Esophagus muscularis mucosa (tissue), 4 donors: ENCODE measurements at regions not wholly inside any gene's neighbourhood (a gene's known extent, or its start where the extent isn't known, plus 50 kb on each side); places are given as distances from the start of the nearest gene placed in this dataset.

ENCODE experiments used
- DNase-seq: peaks from one replicate; pipeline ENCODE4 v3.0.0-alpha.2; 2017; ENCODE audit errors: extremely low spot score
- H3K27ac ChIP-seq, 4 donors: fragments of 200-600 bp; sonication (generic); replicated peaks in 1 of 4; 1 replicate in 3 of 4; 2 replicates in 1 of 4; pipeline ENCODE4 v1.5.1; 2016 to 2019; ENCODE audit warnings: mild to moderate bottlenecking in 1 of 4
- H3K27me3 ChIP-seq, 4 donors: fragments of 200-600 bp; sonication (generic); one replicate each; pipeline versions ENCODE4 v1.5.1 to v1.6.0; 2016 to 2019
- H3K36me3 ChIP-seq, 4 donors: fragments of 200-600 bp; sonication (generic); one replicate each; pipeline ENCODE4 v1.5.1; 2016 to 2019
- H3K4me1 ChIP-seq, 4 donors: fragments of 200-600 bp; sonication (generic); one replicate each; pipeline ENCODE4 v1.5.1; 2016 to 2019
- H3K4me3 ChIP-seq, 4 donors: fragments of 200-600 bp; sonication (generic); 1 replicate in 2 of 4; 2 replicates in 2 of 4; pipeline ENCODE4 v1.5.1; 2016 to 2019; ENCODE audit warnings: mild to moderate bottlenecking in 4 of 4, moderate library complexity in 1 of 4
- H3K9me3 ChIP-seq, 4 donors: fragments of 200-600 bp; sonication (generic); 1 replicate in 3 of 4; 2 replicates in 1 of 4; pipeline ENCODE4 v1.5.1; 2016 to 2019
- EP300 ChIP-seq: sonication (generic); formaldehyde crosslinking; IDR thresholded peaks from one replicate; pipeline ENCODE4 v1.6.1; 2017; ENCODE audit warnings: antibody characterized with exemption
- POLR2A ChIP-seq: fragments of 450-650 bp; IDR thresholded peaks from one replicate; pipeline ENCODE4 v1.6.1; 2017; ENCODE audit warnings: antibody characterized with exemption, moderate library complexity, mild to moderate bottlenecking, low read depth
- POLR2AphosphoS5 ChIP-seq, 2 donors: sonication (generic); formaldehyde crosslinking; IDR thresholded peaks; one replicate each; pipeline ENCODE4 v1.6.1; 2017; ENCODE audit warnings: antibody characterized with exemption in 2 of 2
- WGBS: methylation state at CpG from one replicate; pipeline ENCODE4 v1.1.5; 2018; 5-methylcytosine and 5-hydroxymethylcytosine counted together
- intact Hi-C: fragments of 100-400 bp; cut with DNase I; formaldehyde crosslinking; loops from one replicate; pipeline ENCODE4 v1.15.1; 2023
- TF ChIP-seq, protein P1 (sequence below), 3 experiments: fragments of 200-600 bp in 2 of 3; fragments of 450-650 bp in 1 of 3; sonication (generic) in 2 of 3; IDR thresholded peaks; one replicate each; pipeline ENCODE4 v1.5.1; 2017 to 2019; ENCODE audit warnings: antibody characterized with exemption in 3 of 3, mild to moderate bottlenecking in 2 of 3, moderate library complexity in 1 of 3

DNA sequence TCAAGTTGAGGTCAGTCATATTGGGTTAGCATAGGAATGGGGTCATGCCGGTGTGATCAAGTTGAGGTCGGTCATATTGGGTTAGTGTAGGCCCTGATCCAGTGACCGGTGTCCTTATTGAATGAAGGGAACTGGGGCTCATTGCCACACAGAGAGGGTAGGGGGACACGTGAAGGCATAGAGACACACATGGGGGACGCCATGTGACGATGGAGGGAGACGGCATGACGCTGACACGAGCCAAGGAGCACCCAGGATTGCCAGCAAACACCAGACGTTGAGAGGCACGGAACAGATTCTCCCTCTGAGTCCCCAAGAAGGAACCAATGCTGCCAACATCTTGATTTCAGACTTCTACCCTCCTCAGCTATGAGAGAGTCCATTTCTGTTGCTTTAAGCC, 136.9 kb upstream of the ZBTB40 start:
- no peak overlapping the region for H3K27ac ChIP-seq
- WGBS = 93% methylated on average over 11 of the region's 11 CpGs
- no peak overlapping the region for H3K4me3 ChIP-seq
- H3K27me3 ChIP-seq = peaks cover 0 to 76% (median 0%) of the 10 kb centered on the region in 4 donors
- no peak for DNase-seq
- intact Hi-C loops = no loop called here
- peaks cover 0 to 4% (median 0%) of the 10 kb centered on the region in 4 donors for H3K4me1 ChIP-seq
- H3K9me3 ChIP-seq = no peaks in the 10 kb centered on the region
- TF ChIP-seq, protein P1, sequence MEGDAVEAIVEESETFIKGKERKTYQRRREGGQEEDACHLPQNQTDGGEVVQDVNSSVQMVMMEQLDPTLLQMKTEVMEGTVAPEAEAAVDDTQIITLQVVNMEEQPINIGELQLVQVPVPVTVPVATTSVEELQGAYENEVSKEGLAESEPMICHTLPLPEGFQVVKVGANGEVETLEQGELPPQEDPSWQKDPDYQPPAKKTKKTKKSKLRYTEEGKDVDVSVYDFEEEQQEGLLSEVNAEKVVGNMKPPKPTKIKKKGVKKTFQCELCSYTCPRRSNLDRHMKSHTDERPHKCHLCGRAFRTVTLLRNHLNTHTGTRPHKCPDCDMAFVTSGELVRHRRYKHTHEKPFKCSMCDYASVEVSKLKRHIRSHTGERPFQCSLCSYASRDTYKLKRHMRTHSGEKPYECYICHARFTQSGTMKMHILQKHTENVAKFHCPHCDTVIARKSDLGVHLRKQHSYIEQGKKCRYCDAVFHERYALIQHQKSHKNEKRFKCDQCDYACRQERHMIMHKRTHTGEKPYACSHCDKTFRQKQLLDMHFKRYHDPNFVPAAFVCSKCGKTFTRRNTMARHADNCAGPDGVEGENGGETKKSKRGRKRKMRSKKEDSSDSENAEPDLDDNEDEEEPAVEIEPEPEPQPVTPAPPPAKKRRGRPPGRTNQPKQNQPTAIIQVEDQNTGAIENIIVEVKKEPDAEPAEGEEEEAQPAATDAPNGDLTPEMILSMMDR (IDR thresholded peaks at IDR 0.05) = no peak
- no peak for TF ChIP-seq EP300
- no peak for TF ChIP-seq POLR2A
- TF ChIP-seq POLR2AphosphoS5 (IDR thresholded peaks at IDR 0.05) = no peak
- H3K36me3 ChIP-seq = no peaks in the 10 kb centered on the region

DNA sequence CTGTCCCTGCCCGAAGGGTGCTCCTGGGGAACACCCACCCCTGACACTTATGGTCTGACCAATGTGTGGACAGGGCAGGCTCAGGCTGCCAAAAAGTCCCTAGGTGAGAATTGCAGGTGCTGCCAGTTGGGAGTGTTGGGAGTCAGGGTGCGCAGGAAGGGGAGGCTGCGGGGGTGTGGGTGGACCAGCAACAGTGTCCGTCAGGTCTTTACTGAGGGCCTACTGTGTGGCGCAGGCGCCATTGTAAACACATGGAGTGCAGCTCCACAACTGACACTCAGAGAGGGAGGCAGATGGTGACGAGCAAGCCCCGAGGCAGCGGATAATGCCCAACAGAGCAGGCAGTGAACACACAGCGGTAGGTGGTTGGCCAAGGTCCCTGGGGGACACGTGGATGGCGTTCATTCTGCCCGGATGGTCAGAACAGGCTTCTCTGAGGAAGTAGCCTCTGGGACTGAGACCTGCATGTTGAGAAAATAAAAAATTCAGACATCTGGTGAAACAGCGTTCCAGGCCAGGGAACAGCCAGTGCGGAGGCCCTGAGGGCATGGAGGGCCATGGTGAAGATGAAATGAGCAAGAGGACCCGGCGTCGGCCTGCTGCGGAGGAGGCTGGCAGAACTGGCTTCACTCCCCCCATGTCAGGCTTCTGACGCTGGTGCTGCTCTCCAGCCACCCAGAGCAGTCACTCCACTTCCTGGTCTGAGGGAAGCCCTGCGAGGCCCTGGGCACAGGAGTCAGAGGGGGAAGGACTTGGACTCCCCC, 136.2 kb upstream of the ZBTB40 start:
- TF ChIP-seq, protein P1 (IDR thresholded peaks at IDR 0.05) = no peak
- no peaks in the 10 kb centered on the region for H3K36me3 ChIP-seq
- H3K27me3 ChIP-seq = peaks cover 0 to 75% (median 0%) of the 10 kb centered on the region in 4 donors
- peaks cover 0 to 4% (median 0%) of the 10 kb centered on the region in 4 donors for H3K4me1 ChIP-seq
- WGBS = 78% methylated on average over 18 of the region's 21 CpGs
- DNase-seq = no peak
- no peaks in the 10 kb centered on the region for H3K9me3 ChIP-seq
- intact Hi-C loops = no loop called here
- H3K27ac ChIP-seq = no peak overlapping the region
- no peak overlapping the region for H3K4me3 ChIP-seq

DNA sequence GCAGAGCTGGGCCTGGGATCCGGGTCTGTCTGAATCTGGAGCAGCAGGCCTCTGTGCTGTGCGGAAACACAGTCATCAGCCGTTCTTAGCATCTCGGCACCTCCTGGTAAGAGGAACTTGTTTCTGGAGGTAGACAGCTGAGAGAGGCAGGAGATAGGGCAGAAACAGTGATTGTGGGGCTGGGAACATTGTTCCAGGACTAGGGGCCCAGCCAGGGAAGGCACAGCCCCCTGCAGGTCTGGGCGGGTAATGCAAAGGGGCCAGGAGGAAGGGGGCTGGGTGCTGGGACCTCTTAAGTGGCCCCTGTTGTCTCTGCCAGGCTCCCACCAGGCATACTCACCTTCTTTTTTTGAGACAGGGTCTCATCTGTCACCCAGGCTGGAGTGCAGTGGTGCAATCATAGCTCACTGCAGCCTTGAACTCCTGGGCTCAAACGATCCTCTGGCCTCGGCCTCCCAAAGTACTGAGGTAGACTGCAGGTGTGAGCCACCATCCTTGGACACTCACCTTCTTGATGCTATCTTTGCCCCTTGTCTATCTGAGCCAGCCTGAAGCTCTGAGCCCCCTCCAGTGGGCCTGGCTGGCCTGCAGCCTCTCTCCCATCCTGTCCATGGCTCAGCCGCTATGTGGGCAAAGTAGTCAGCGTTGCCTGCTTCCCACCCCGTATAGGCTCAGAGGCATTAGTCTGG, 134.3 kb upstream of the ZBTB40 start:
- WGBS = 80% methylated on average over 6 of the region's 10 CpGs
- no peak for DNase-seq
- Histone ChIP-seq H3K9me3 (peaks cover 0 to 7% (median 0%) of the 10 kb centered on the region in 4 donors), H3K36me3 (no peaks in the 10 kb centered on the region), H3K4me1 (peaks cover 0 to 4% (median 0%) of the 10 kb centered on the region in 4 donors), H3K4me3 (no peak overlapping the region), H3K27ac (no peak overlapping the region), H3K27me3 (peaks cover 0 to 75% (median 0%) of the 10 kb centered on the region in 4 donors)
- intact Hi-C loops = no loop called here
- TF ChIP-seq POLR2A = no peak
- TF ChIP-seq, protein P1 (IDR thresholded peaks at IDR 0.05) = peak in 1 of 3 experiments; percentile 9
- TF ChIP-seq POLR2AphosphoS5 (IDR thresholded peaks at IDR 0.05) = no peak
- no peak for TF ChIP-seq EP300

DNA sequence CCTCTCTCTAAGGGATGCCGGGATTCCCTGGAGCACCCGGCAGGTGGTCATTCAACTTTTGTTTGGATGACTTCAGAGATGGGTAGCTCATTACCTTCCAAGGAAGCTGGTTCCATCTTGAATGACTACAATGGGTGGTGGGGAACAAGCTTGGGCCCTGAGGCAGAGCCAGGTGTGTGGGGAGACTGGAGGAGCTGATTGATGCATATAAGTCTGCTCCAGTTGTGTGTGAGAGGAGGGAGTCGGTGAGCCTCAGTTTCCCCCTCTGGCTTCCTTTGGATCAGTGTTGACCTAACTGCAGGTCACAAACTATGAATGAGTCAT, 133.8 kb upstream of the ZBTB40 start:
- Histone ChIP-seq H3K4me3 (no peak overlapping the region), H3K27me3 (peaks cover 0 to 72% (median 0%) of the 10 kb centered on the region in 4 donors), H3K27ac (no peak overlapping the region), H3K9me3 (peaks cover 0 to 7% (median 0%) of the 10 kb centered on the region in 4 donors), H3K4me1 (peaks cover 0 to 4% (median 0%) of the 10 kb centered on the region in 4 donors), H3K36me3 (no peaks in the 10 kb centered on the region)
- intact Hi-C loops = no loop called here
- DNase-seq = no peak
- 85% methylated on average over 3 of the region's 3 CpGs for WGBS
- TF ChIP-seq, protein P1 (IDR thresholded peaks at IDR 0.05) = no peak
